ENCODE measurements at regions not wholly inside any gene's neighbourhood (a gene's known extent, or its start where the extent isn't known, plus 50 kb on each side); places are given as distances from the start of the nearest gene placed in this dataset.

DNA sequence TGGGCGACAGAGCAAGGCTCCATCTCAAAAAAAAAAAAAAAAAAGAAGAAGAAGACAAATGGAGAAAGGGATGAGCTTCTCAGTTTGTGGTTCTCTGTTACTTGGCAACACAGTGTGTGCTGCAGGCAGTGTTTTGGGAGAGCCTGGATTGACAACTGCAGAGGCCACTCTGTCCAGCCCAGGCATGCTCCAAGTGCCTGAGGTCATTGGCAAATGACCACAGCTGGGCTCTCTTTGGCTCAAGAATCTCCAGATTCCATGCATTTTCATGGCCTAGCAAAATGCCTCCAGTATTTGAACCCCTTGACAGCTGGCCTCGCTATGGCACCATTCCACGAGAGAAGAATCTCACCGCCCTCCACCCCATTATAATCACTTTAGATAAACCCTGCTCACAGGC, 126.2 kb downstream of the ANKRD60 start:
- TF ChIP-seq, protein P1, sequence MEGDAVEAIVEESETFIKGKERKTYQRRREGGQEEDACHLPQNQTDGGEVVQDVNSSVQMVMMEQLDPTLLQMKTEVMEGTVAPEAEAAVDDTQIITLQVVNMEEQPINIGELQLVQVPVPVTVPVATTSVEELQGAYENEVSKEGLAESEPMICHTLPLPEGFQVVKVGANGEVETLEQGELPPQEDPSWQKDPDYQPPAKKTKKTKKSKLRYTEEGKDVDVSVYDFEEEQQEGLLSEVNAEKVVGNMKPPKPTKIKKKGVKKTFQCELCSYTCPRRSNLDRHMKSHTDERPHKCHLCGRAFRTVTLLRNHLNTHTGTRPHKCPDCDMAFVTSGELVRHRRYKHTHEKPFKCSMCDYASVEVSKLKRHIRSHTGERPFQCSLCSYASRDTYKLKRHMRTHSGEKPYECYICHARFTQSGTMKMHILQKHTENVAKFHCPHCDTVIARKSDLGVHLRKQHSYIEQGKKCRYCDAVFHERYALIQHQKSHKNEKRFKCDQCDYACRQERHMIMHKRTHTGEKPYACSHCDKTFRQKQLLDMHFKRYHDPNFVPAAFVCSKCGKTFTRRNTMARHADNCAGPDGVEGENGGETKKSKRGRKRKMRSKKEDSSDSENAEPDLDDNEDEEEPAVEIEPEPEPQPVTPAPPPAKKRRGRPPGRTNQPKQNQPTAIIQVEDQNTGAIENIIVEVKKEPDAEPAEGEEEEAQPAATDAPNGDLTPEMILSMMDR (IDR thresholded peaks at IDR 0.05), result no peak
- no peak for TF ChIP-seq POLR2A (IDR thresholded peaks at IDR 0.05)
